Esophagus muscularis mucosa (tissue), 4 donors: ENCODE measurements at regions not wholly inside any gene's neighbourhood (a gene's known extent, or its start where the extent isn't known, plus 50 kb on each side); places are given as distances from the start of the nearest gene placed in this dataset.
"Not testable (repeated sequence)": the region's sequence is repeated elsewhere in the genome, so short reads cannot be mapped to it uniquely, and the experiment has no call there.

Experiments
- DNase-seq: peaks from one replicate; pipeline ENCODE4 v3.0.0-alpha.2; 2017; ENCODE audit errors: extremely low spot score
- H3K27ac ChIP-seq, 4 donors: fragments of 200-600 bp; sonication (generic); replicated peaks in 1 of 4; 1 replicate in 3 of 4; 2 replicates in 1 of 4; pipeline ENCODE4 v1.5.1; 2016 to 2019; ENCODE audit warnings: mild to moderate bottlenecking in 1 of 4
- H3K27me3 ChIP-seq, 4 donors: fragments of 200-600 bp; sonication (generic); one replicate each; pipeline versions ENCODE4 v1.5.1 to v1.6.0; 2016 to 2019
- H3K36me3 ChIP-seq, 4 donors: fragments of 200-600 bp; sonication (generic); one replicate each; pipeline ENCODE4 v1.5.1; 2016 to 2019
- H3K4me1 ChIP-seq, 4 donors: fragments of 200-600 bp; sonication (generic); one replicate each; pipeline ENCODE4 v1.5.1; 2016 to 2019
- H3K4me3 ChIP-seq, 4 donors: fragments of 200-600 bp; sonication (generic); 1 replicate in 2 of 4; 2 replicates in 2 of 4; pipeline ENCODE4 v1.5.1; 2016 to 2019; ENCODE audit warnings: mild to moderate bottlenecking in 4 of 4, moderate library complexity in 1 of 4
- H3K9me3 ChIP-seq, 4 donors: fragments of 200-600 bp; sonication (generic); 1 replicate in 3 of 4; 2 replicates in 1 of 4; pipeline ENCODE4 v1.5.1; 2016 to 2019
- EP300 ChIP-seq: sonication (generic); formaldehyde crosslinking; IDR thresholded peaks from one replicate; pipeline ENCODE4 v1.6.1; 2017; ENCODE audit warnings: antibody characterized with exemption
- POLR2A ChIP-seq: fragments of 450-650 bp; IDR thresholded peaks from one replicate; pipeline ENCODE4 v1.6.1; 2017; ENCODE audit warnings: antibody characterized with exemption, moderate library complexity, mild to moderate bottlenecking, low read depth
- POLR2AphosphoS5 ChIP-seq, 2 donors: sonication (generic); formaldehyde crosslinking; IDR thresholded peaks; one replicate each; pipeline ENCODE4 v1.6.1; 2017; ENCODE audit warnings: antibody characterized with exemption in 2 of 2
- WGBS: methylation state at CpG from one replicate; pipeline ENCODE4 v1.1.5; 2018; 5-methylcytosine and 5-hydroxymethylcytosine counted together
- intact Hi-C: fragments of 100-400 bp; cut with DNase I; formaldehyde crosslinking; loops from one replicate; pipeline ENCODE4 v1.15.1; 2023
- TF ChIP-seq, protein P1 (sequence below), 3 experiments: fragments of 200-600 bp in 2 of 3; fragments of 450-650 bp in 1 of 3; sonication (generic) in 2 of 3; IDR thresholded peaks; one replicate each; pipeline ENCODE4 v1.5.1; 2017 to 2019; ENCODE audit warnings: antibody characterized with exemption in 3 of 3, mild to moderate bottlenecking in 2 of 3, moderate library complexity in 1 of 3

DNA sequence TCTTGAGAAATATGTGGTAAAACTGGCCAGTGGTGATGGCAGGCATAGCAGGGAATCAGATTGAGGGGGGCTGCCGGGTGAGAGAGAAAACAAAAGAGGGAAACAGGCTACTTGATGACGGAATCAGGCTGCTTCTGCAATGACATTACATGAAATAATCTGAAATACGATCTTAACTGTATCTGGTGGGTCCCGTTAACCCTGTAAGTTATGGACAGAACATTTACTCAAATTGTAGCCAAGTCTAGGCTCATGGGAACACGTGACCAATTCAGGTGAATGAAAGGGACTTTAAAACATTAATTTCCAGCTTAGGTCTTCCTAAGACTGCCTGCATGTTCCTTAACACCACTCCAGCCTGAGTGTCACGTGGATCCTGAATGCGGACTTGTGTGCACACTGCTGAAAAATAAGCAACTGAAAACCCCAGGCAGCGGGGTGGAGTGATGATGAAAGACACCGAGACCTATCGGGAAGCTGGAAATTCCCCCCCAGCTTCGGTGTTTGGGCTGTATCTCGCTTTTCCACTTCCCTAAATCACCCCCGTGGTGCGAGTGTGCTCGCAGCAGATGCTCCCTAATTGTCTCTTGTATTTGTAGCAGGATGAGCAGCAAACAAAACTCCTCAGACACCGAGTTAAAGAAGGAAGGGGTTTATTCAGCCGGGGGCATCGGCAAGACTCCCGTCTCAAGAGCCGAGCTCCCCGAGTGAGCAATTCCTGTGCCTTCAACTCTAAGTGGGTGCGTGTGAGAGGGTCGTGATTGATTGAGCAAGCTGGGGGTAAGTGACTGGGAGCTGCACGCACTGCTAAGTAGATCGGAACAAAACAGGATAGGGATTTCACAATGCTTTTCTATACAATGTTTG, 145.0 kb upstream of the GRK3 start:
- peaks cover 14 to 32% (median 28%) of the 10 kb centered on the region in 4 donors for H3K4me1 ChIP-seq
- WGBS, result 12% methylated on average over 25 of the region's 25 CpGs
- no peaks in the 10 kb centered on the region for H3K36me3 ChIP-seq
- intact Hi-C loops, result no loop called here
- DNase-seq, result no peak
- H3K4me3 ChIP-seq, result peak overlapping the region; percentile 16 to 40 (median 22)
- H3K27me3 ChIP-seq, result peaks cover 0 to 71% (median 39%) of the 10 kb centered on the region in 4 donors
- no peak overlapping the region for H3K27ac ChIP-seq
- TF ChIP-seq EP300, result no peak
- peak in 1 of 2 donors; percentile 9 for TF ChIP-seq POLR2AphosphoS5 (IDR thresholded peaks at IDR 0.05)
- no peaks in the 10 kb centered on the region for H3K9me3 ChIP-seq

DNA sequence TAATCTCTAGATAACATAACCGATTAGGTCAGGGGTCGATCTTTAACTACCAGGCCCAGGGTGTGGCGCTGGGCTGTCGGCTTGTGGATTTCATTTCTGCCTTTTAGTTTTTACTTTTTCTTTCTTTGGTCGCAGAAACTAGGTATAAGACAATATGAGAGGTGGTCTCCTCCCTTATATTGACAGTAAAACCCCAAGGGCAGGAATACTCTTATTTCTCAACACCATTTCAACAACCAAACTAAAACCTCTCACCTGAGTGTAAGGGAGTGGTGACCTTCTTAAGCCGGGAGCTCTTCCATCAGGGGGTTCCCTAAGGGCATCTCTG, 144.4 kb upstream of the GRK3 start:
- DNase-seq, H3K9me3 ChIP-seq, H3K27ac ChIP-seq, H3K36me3 ChIP-seq, intact Hi-C loops: not testable (repeated sequence)
- Histone ChIP-seq H3K27me3 (peaks cover 0 to 77% (median 39%) of the 10 kb centered on the region in 4 donors), H3K4me1 (peaks cover 14 to 32% (median 28%) of the 10 kb centered on the region in 4 donors), H3K4me3 (peak overlapping the region in 2 of 4 donors; percentile 16 to 52)
- 57% methylated on average over 6 of the region's 6 CpGs for WGBS

DNA sequence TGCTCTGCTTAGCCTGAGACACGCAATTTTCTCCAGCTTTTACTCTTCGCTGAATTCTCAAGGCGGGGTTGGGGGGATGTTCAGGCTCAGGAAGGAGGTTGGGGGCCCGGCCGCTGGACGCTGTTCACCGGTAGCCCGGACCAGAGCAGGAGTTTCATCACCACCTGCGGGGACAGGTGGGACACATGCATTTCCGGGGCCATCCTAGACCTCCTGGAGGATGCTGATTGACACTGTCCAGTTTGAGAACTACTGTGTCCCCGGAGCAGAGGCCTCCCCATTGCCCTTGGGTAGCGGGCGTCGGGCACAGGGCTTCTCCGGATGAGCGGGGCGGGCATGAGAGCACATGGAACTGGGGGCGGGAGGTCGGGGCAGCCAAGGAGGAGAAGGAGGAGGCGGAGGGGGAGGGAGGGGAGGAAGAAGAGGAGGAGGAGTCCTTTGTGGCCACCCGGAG, 144.0 kb upstream of the GRK3 start:
- TF ChIP-seq POLR2AphosphoS5 (IDR thresholded peaks at IDR 0.05), result no peak
- TF ChIP-seq EP300, result no peak
- no peak for TF ChIP-seq POLR2A
- TF ChIP-seq, protein P1, sequence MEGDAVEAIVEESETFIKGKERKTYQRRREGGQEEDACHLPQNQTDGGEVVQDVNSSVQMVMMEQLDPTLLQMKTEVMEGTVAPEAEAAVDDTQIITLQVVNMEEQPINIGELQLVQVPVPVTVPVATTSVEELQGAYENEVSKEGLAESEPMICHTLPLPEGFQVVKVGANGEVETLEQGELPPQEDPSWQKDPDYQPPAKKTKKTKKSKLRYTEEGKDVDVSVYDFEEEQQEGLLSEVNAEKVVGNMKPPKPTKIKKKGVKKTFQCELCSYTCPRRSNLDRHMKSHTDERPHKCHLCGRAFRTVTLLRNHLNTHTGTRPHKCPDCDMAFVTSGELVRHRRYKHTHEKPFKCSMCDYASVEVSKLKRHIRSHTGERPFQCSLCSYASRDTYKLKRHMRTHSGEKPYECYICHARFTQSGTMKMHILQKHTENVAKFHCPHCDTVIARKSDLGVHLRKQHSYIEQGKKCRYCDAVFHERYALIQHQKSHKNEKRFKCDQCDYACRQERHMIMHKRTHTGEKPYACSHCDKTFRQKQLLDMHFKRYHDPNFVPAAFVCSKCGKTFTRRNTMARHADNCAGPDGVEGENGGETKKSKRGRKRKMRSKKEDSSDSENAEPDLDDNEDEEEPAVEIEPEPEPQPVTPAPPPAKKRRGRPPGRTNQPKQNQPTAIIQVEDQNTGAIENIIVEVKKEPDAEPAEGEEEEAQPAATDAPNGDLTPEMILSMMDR (IDR thresholded peaks at IDR 0.05), result no peak

GRCh38 chr22:25420925-25421904, 143.3 kb upstream of the GRK3 start:
- Histone ChIP-seq H3K9me3 (no peaks in the 10 kb centered on the region), H3K27ac (no peak overlapping the region), H3K36me3 (no peaks in the 10 kb centered on the region), H3K4me1 (peaks cover 14 to 32% (median 28%) of the 10 kb centered on the region in 4 donors), H3K4me3 (peak overlapping the region; percentile 34 to 52 (median 40)), H3K27me3 (peaks cover 0 to 84% (median 39%) of the 10 kb centered on the region in 4 donors)
- no peak for DNase-seq
- TF ChIP-seq, protein P1 (IDR thresholded peaks at IDR 0.05), result no peak
- intact Hi-C loops, result no loop called here
- 2% methylated on average over 12 of the region's 85 CpGs for WGBS

More for the DNA sequence above, 144.0 kb upstream of the GRK3 start:
- H3K4me3 ChIP-seq, result peak overlapping the region; percentile 34 to 52 (median 40)
- peaks cover 0 to 81% (median 39%) of the 10 kb centered on the region in 4 donors for H3K27me3 ChIP-seq
- H3K4me1 ChIP-seq, result peaks cover 14 to 32% (median 28%) of the 10 kb centered on the region in 4 donors
- no peak for DNase-seq
- H3K9me3 ChIP-seq, result no peaks in the 10 kb centered on the region
- H3K36me3 ChIP-seq, result no peaks in the 10 kb centered on the region
- no peak overlapping the region for H3K27ac ChIP-seq
- intact Hi-C loops, result no loop called here
- WGBS, result 17% methylated on average over 13 of the region's 21 CpGs

- H3K36me3 ChIP-seq, DNase-seq, H3K4me3 ChIP-seq, H3K27ac ChIP-seq, H3K9me3 ChIP-seq, H3K4me1 ChIP-seq, intact Hi-C loops: not testable (repeated sequence)
- TF ChIP-seq, protein P1 (IDR thresholded peaks at IDR 0.05), result peak in 2 of 3 experiments; percentile 15 to 17
- H3K27me3 ChIP-seq, result peaks cover 0 to 77% (median 19%) of the 10 kb centered on the region in 4 donors
- 71% methylated on average over 10 of the region's 10 CpGs for WGBS
These were observed 137.8 kb upstream of the GRK3 start for GRCh38 chr22:25426530-25427308.

DNA sequence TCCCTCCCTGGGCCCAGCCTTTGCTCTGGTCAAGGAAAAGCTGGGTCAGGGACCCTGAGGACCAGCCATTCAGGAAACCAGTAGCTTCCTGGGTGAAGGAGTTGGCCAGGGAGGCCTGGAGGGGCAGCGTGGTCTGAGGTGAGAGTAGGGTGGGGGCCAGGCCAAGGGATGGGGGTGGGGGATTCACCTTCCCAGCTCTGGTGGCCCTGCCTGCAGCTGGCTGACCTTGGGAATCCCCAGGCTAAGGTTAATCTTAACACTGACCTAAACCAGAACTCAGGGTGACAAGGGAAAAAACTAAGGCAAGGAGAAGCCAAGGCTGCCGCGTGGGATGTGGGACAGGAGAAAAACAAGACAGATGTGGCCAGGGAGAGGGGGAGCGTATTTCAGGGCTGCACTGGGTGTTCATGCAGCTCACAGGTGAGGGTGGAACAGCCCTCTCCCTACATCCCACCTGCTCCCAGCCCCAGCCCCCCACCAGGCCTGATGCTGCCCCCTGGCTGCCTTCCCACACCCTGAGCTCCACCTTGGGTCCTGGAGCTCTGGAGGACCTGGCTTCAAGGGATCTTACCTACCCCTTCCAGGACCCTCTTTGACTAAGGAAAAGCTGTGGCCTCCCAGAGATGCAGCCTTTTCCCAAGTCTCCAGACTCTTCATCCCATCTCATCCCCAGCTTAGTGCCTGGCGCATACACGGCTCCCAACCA, 132.7 kb upstream of the GRK3 start:
- WGBS, result 96% methylated on average over 2 of the region's 6 CpGs
- intact Hi-C loops, H3K27ac ChIP-seq, H3K36me3 ChIP-seq, H3K4me1 ChIP-seq, H3K4me3 ChIP-seq, H3K9me3 ChIP-seq, DNase-seq: not testable (repeated sequence)
- peaks cover 0 to 41% (median 0%) of the 10 kb centered on the region in 4 donors for H3K27me3 ChIP-seq

DNA sequence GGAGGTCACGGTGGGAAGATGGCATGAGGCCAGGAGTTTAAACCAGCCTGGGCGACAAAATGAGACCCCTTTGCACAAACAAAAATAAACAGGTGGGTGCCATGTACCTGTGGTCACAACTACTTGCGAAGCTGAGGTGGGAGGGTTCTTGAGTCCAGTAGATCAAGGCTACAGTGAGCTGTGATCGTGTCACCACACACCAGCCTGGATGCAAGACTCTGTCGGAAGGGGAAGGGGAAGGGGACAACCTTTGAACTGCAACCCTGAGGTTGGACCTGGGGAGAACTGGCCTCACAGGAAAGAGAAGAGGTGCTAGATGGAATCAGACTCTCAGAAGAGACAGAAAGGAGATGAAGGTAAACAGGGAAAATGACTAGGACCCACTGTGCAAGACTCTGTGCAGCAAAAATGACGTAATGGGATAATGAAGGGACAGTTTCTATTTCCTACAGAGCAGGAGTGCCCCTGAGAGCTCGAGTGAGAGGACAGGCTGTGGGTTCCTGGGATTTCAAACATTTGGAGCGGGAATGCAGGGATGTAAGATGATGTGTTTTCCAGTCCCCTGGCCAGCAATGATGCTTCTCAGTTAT, 131.0 kb upstream of the GRK3 start:
- H3K27ac ChIP-seq, intact Hi-C loops, DNase-seq, H3K4me3 ChIP-seq, H3K36me3 ChIP-seq, H3K4me1 ChIP-seq, H3K9me3 ChIP-seq: not testable (repeated sequence)
- H3K27me3 ChIP-seq, result peaks cover 0 to 33% (median 0%) of the 10 kb centered on the region in 4 donors
- WGBS, result 62% methylated on average over 8 of the region's 8 CpGs
